ENCODE measurements at regions not wholly inside any gene's neighbourhood (a gene's known extent, or its start where the extent isn't known, plus 50 kb on each side); places are given as distances from the start of the nearest gene placed in this dataset.

DNA sequence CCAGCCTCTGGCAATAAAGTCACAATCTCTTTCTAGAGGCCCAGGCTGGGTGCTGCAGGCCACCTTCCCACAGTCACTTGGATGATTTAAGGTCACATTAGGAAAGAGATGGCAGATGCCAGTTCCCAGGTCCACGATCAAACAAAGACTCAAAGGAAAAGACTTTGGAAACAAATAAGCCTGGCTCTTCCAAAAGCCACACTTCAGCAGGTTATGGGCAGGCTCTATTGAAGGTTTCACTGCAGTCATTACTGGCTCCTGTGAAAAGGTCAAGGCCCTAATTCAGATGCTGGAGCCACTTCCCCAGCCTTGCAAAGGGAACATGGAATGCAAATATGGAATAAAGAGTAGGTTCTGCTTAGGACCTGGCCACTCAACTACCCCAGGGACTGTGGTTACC, 104.0 kb upstream of the ZNF32 start:
- Histone ChIP-seq H3K4me3 (ENCODE audit: low read depth, low read length) (no peak overlapping the region), H3K27ac (no peak overlapping the region), H3K36me3 (no peaks in the 10 kb centered on the region), H3K27me3 (ENCODE audit: insufficient read depth, low read depth, severe bottlenecking) (peaks cover 69% of the 10 kb centered on the region), H3K9me3 (ENCODE audit: severe bottlenecking) (no peaks in the 10 kb centered on the region)
- TF ChIP-seq CTCF (IDR thresholded peaks at IDR 0.05; ENCODE audit: low read depth, low read length) = no peak
- DNase-seq = no peak

- no peak for TF ChIP-seq CTCF (IDR thresholded peaks at IDR 0.05; ENCODE audit: low read depth, low read length)
- no peak for DNase-seq
- H3K27ac ChIP-seq = no peak overlapping the region
- H3K36me3 ChIP-seq = no peaks in the 10 kb centered on the region
- H3K4me3 ChIP-seq (ENCODE audit: low read depth, low read length) = no peak overlapping the region
- no peaks in the 10 kb centered on the region for H3K9me3 ChIP-seq (ENCODE audit: severe bottlenecking)
- peaks cover 69% of the 10 kb centered on the region for H3K27me3 ChIP-seq (ENCODE audit: insufficient read depth, low read depth, severe bottlenecking)
Observed at GRCh38 chr10:43751646-43752045, 103.0 kb upstream of the ZNF32 start.

- Histone ChIP-seq H3K36me3 (no peaks in the 10 kb centered on the region), H3K4me3 (ENCODE audit: low read depth, low read length) (no peak overlapping the region), H3K27me3 (ENCODE audit: insufficient read depth, low read depth, severe bottlenecking) (peaks cover 70% of the 10 kb centered on the region), H3K9me3 (ENCODE audit: severe bottlenecking) (no peaks in the 10 kb centered on the region), H3K27ac (no peak overlapping the region)
- DNase-seq = no peak
- TF ChIP-seq CTCF (IDR thresholded peaks at IDR 0.05; ENCODE audit: low read depth, low read length) = no peak
Observed at GRCh38 chr10:43749940-43750552, 101.4 kb upstream of the ZNF32 start.

DNA sequence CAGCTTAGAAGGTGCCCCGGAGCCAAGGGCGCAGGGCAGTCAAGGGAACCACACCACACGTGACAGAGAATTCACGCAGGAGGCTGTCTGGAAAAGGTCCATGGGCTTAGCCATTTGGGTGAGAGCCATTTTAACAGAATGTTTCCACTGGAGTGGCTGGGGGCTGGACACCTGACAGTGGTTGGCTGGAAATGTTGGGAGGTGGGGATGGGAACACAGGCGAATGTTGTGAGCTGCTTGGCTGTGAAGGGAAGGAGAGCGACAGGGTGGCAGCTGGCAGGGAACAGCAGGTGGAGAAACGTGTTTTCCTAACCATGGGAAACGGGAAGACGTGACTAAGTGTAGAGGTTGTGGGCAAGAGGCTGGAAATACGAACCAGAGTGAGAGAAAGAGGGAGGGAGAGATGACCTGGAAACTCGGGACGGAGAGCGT, 100.5 kb upstream of the ZNF32 start:
- TF ChIP-seq CTCF (IDR thresholded peaks at IDR 0.05; ENCODE audit: low read depth, low read length) = no peak
- DNase-seq = no peak
- no peaks in the 10 kb centered on the region for H3K36me3 ChIP-seq
- no peaks in the 10 kb centered on the region for H3K9me3 ChIP-seq (ENCODE audit: severe bottlenecking)
- H3K4me3 ChIP-seq (ENCODE audit: low read depth, low read length) = no peak overlapping the region
- no peak overlapping the region for H3K27ac ChIP-seq
- peaks cover 61% of the 10 kb centered on the region for H3K27me3 ChIP-seq (ENCODE audit: insufficient read depth, low read depth, severe bottlenecking)

DNA sequence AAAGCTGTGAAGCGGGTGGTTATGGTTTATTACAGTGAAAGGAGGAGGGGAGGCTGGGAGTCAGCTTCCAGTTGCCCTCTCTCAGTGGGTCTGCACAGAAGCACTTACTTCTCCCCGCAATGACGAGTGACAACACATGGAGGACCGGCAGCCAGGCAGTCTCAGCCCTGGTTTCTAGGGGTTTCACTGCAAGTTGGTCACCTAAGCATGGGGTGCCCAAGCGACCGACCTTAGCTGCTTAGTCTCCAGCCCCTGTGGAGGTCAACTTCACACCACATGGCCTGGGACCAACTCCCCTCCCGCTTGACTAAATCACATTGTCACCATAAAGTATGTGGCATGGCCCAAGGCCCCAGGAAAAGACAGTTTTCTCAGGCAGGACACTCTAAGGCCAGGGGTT, 99.9 kb upstream of the ZNF32 start:
- H3K36me3 ChIP-seq = no peaks in the 10 kb centered on the region
- H3K4me3 ChIP-seq (ENCODE audit: low read depth, low read length) = no peak overlapping the region
- no peaks in the 10 kb centered on the region for H3K9me3 ChIP-seq (ENCODE audit: severe bottlenecking)
- peaks cover 58% of the 10 kb centered on the region for H3K27me3 ChIP-seq (ENCODE audit: insufficient read depth, low read depth, severe bottlenecking)
- no peak overlapping the region for H3K27ac ChIP-seq
- TF ChIP-seq CTCF (IDR thresholded peaks at IDR 0.05; ENCODE audit: low read depth, low read length) = no peak
- DNase-seq = no peak

GRCh38 chr10:43746906-43747305, 98.2 kb upstream of the ZNF32 start:
- no peak overlapping the region for H3K4me3 ChIP-seq (ENCODE audit: low read depth, low read length)
- no peak overlapping the region for H3K27ac ChIP-seq
- H3K36me3 ChIP-seq = no peaks in the 10 kb centered on the region
- H3K27me3 ChIP-seq (ENCODE audit: insufficient read depth, low read depth, severe bottlenecking) = peaks cover 48% of the 10 kb centered on the region
- DNase-seq = no peak
- H3K9me3 ChIP-seq (ENCODE audit: severe bottlenecking) = no peaks in the 10 kb centered on the region
- TF ChIP-seq CTCF (IDR thresholded peaks at IDR 0.05; ENCODE audit: low read depth, low read length) = no peak

All from WERI-Rb-1 (cell line).